Neural crest cell (in vitro differentiated cells): ENCODE measurements at regions not wholly inside any gene's neighbourhood (a gene's known extent, or its start where the extent isn't known, plus 50 kb on each side); places are given as distances from the start of the nearest gene placed in this dataset.

Experiments used
- DNase-seq: peaks from one replicate; pipeline ENCODE4 v3.0.0; 2021; ENCODE audit warnings: low read depth, mixed read lengths, low spot score
- H3K27ac Mint-ChIP-seq: one replicate; pipeline ENCODE4 v1.8.0; 2021; ENCODE audit warnings: mild to moderate bottlenecking, mixed read lengths; ENCODE audit not compliant: unreplicated experiment
- H3K27me3 Mint-ChIP-seq: 2 replicates; pipeline ENCODE4 v1.8.0; 2021; ENCODE audit warnings: low read depth, mild to moderate bottlenecking, mixed read lengths
- H3K36me3 Mint-ChIP-seq: 2 replicates; pipeline ENCODE4 v1.8.0; 2021; ENCODE audit warnings: low read depth, mild to moderate bottlenecking, mixed read lengths
- H3K4me1 Mint-ChIP-seq: 2 replicates; pipeline ENCODE4 v1.8.0; 2021; ENCODE audit warnings: mixed read lengths
- H3K4me3 Mint-ChIP-seq: one replicate; pipeline ENCODE4 v1.8.0; 2021; ENCODE audit warnings: mild to moderate bottlenecking, mixed read lengths
- H3K9me3 Mint-ChIP-seq: 2 replicates; pipeline ENCODE4 v1.8.0; 2021; ENCODE audit warnings: mixed read lengths
- CTCF ChIP-seq: fragments of 200-600 bp; sonication (generic); conservative IDR thresholded peaks from 2 replicates; pipeline ENCODE4 v1.5.0; 2021; ENCODE audit warnings: antibody characterized with exemption, mild to moderate bottlenecking

GRCh38 chr2:155209696-155210450, 511.4 kb downstream of the KCNJ3 start:
- no peak for TF ChIP-seq CTCF
- Mint-ChIP-seq H3K36me3 (no peaks in the 10 kb centered on the region), H3K27me3 (no peaks in the 10 kb centered on the region), H3K9me3 (no peaks in the 10 kb centered on the region), H3K4me3 (no peak overlapping the region), H3K27ac (no peak overlapping the region), H3K4me1 (no peaks in the 10 kb centered on the region)
- DNase-seq: no peak

- no peaks in the 10 kb centered on the region for H3K27me3 Mint-ChIP-seq
- no peaks in the 10 kb centered on the region for H3K4me1 Mint-ChIP-seq
- H3K27ac Mint-ChIP-seq: no peak overlapping the region
- H3K4me3 Mint-ChIP-seq: no peak overlapping the region
- no peaks in the 10 kb centered on the region for H3K36me3 Mint-ChIP-seq
- no peak for TF ChIP-seq CTCF
- H3K9me3 Mint-ChIP-seq: no peaks in the 10 kb centered on the region
- DNase-seq: no peak
Measured at GRCh38 chr2:155203178-155203577, 504.7 kb downstream of the KCNJ3 start.

- H3K4me1 Mint-ChIP-seq: no peaks in the 10 kb centered on the region
- H3K27ac Mint-ChIP-seq: no peak overlapping the region
- H3K27me3 Mint-ChIP-seq: no peaks in the 10 kb centered on the region
- H3K9me3 Mint-ChIP-seq: no peaks in the 10 kb centered on the region
- H3K36me3 Mint-ChIP-seq: no peaks in the 10 kb centered on the region
- TF ChIP-seq CTCF: no peak
- H3K4me3 Mint-ChIP-seq: no peak overlapping the region
- no peak for DNase-seq
Measured at GRCh38 chr2:155200753-155201152, 502.3 kb downstream of the KCNJ3 start.

GRCh38 chr2:155190342-155190741, 491.8 kb downstream of the KCNJ3 start:
- no peaks in the 10 kb centered on the region for H3K27me3 Mint-ChIP-seq
- no peak for DNase-seq
- H3K27ac Mint-ChIP-seq: no peak overlapping the region
- peaks cover 4% of the 10 kb centered on the region for H3K9me3 Mint-ChIP-seq
- no peaks in the 10 kb centered on the region for H3K4me1 Mint-ChIP-seq
- no peaks in the 10 kb centered on the region for H3K36me3 Mint-ChIP-seq
- no peak overlapping the region for H3K4me3 Mint-ChIP-seq
- no peak for TF ChIP-seq CTCF

- no peak for TF ChIP-seq CTCF
- Mint-ChIP-seq H3K4me3 (no peak overlapping the region), H3K27ac (no peak overlapping the region), H3K4me1 (no peaks in the 10 kb centered on the region), H3K9me3 (no peaks in the 10 kb centered on the region), H3K36me3 (no peaks in the 10 kb centered on the region), H3K27me3 (no peaks in the 10 kb centered on the region)
- DNase-seq: no peak
Measured at GRCh38 chr2:155178921-155179320, 480.4 kb downstream of the KCNJ3 start.
